ENCODE measurements at regions not wholly inside any gene's neighbourhood (a gene's known extent, or its start where the extent isn't known, plus 50 kb on each side); places are given as distances from the start of the nearest gene placed in this dataset.

- POLR2A ChIA-PET: no interaction called here
- no peak overlapping the region for H3K27ac ChIP-seq (ENCODE audit: extremely low read depth, low read depth, low read length)
- H3K4me1 ChIP-seq (ENCODE audit: control insufficient read depth, insufficient read depth, low read length): no peaks in the 10 kb centered on the region
- H3K9me3 ChIP-seq (ENCODE audit: control insufficient read depth, insufficient read depth, low read depth, low read length): no peaks in the 10 kb centered on the region
- TF ChIP-seq ZNF398 (tag by site-specific recombination; IDR thresholded peaks at IDR 0.05) (no peak), ZNF777 (tag by site-specific recombination; IDR thresholded peaks at IDR 0.05; ENCODE audit: borderline replicate concordance) (no peak), TRIM28 (IDR thresholded peaks at IDR 0.05; ENCODE audit: borderline replicate concordance, low read length) (0 out of 2 replicates have a peak, but pooled peaks have one; percentile 21), ZFP37 (tag by site-specific recombination; IDR thresholded peaks at IDR 0.05) (no peak)
- H3K4me3 ChIP-seq (ENCODE audit: low read depth, low read length): no peak overlapping the region
- H3K36me3 ChIP-seq (ENCODE audit: control insufficient read depth in 2 of 2, insufficient read depth in 1 of 2, low read length in 2 of 2): no peaks in the 10 kb centered on the region
- CTCF ChIA-PET: no interaction called here
Measured at GRCh38 chr4:12926189-12927066, 557.7 kb downstream of the RAB28 start.

- POLR2A ChIA-PET: no interaction called here
- TF ChIP-seq ZNF138 (tag by site-specific recombination; IDR thresholded peaks at IDR 0.05; ENCODE audit: borderline replicate concordance) (no peak), ZBTB8A (tag by site-specific recombination; IDR thresholded peaks at IDR 0.05) (no peak), ZNF449 (tag by site-specific recombination; IDR thresholded peaks at IDR 0.05) (no peak), ZNF362 (tag by site-specific recombination; IDR thresholded peaks at IDR 0.05) (no peak)
Measured at GRCh38 chr4:12924728-12925320, 559.3 kb downstream of the RAB28 start.

GRCh38 chr4:12924253-12924652 is 559.9 kb downstream of the RAB28 start:
- ChIA-PET CTCF (no interaction called here), POLR2A (no interaction called here)
- Histone ChIP-seq H3K4me3 (ENCODE audit: low read depth, low read length) (no peak overlapping the region), H3K4me1 (ENCODE audit: control insufficient read depth, insufficient read depth, low read length) (no peaks in the 10 kb centered on the region), H3K9me3 (ENCODE audit: control insufficient read depth, insufficient read depth, low read depth, low read length) (no peaks in the 10 kb centered on the region), H3K36me3 (ENCODE audit: control insufficient read depth in 2 of 2, insufficient read depth in 1 of 2, low read length in 2 of 2) (no peaks in the 10 kb centered on the region), H3K27ac (ENCODE audit: extremely low read depth, low read depth, low read length) (no peak overlapping the region)
- TF ChIP-seq ZBTB44 (tag by site-specific recombination; IDR thresholded peaks at IDR 0.05) (no peak), ZNF248 (tag by site-specific recombination; IDR thresholded peaks at IDR 0.05) (no peak), RBAK (tag by site-specific recombination; IDR thresholded peaks at IDR 0.05) (no peak), ZFHX2 (tag by site-specific recombination; conservative IDR thresholded peaks at IDR 0.05) (no peak), ZNF221 (tag by site-specific recombination; IDR thresholded peaks at IDR 0.05; ENCODE audit: borderline replicate concordance) (no peak), ZNF530 (tag by site-specific recombination; IDR thresholded peaks at IDR 0.05; ENCODE audit: low read depth) (no peak), ZNF214 (tag by site-specific recombination; IDR thresholded peaks at IDR 0.05; ENCODE audit: borderline replicate concordance) (no peak), ZSCAN5A (tag by site-specific recombination; IDR thresholded peaks at IDR 0.05) (no peak), HOXC10 (CRISPR knock-in tag; IDR thresholded peaks at IDR 0.05) (no peak), ZNF600 (tag by site-specific recombination; IDR thresholded peaks at IDR 0.05) (no peak), OSR2 (tag by site-specific recombination; IDR thresholded peaks at IDR 0.05) (no peak), GLIS1 (tag by site-specific recombination; IDR thresholded peaks at IDR 0.05) (no peak)

More at GRCh38 chr4:12924728-12925320, 559.3 kb downstream of the RAB28 start:
- Histone ChIP-seq H3K27ac (ENCODE audit: extremely low read depth, low read depth, low read length) (no peak overlapping the region), H3K4me3 (ENCODE audit: low read depth, low read length) (no peak overlapping the region), H3K36me3 (ENCODE audit: control insufficient read depth in 2 of 2, insufficient read depth in 1 of 2, low read length in 2 of 2) (no peaks in the 10 kb centered on the region), H3K4me1 (ENCODE audit: control insufficient read depth, insufficient read depth, low read length) (no peaks in the 10 kb centered on the region), H3K9me3 (ENCODE audit: control insufficient read depth, insufficient read depth, low read depth, low read length) (no peaks in the 10 kb centered on the region)
- CTCF ChIA-PET: no interaction called here
